ENCODE measurements at regions not wholly inside any gene's neighbourhood (a gene's known extent, or its start where the extent isn't known, plus 50 kb on each side); places are given as distances from the start of the nearest gene placed in this dataset.
A peak's percentile ranks its signal among the peaks of the same experiment; 100 is the strongest.

DNA sequence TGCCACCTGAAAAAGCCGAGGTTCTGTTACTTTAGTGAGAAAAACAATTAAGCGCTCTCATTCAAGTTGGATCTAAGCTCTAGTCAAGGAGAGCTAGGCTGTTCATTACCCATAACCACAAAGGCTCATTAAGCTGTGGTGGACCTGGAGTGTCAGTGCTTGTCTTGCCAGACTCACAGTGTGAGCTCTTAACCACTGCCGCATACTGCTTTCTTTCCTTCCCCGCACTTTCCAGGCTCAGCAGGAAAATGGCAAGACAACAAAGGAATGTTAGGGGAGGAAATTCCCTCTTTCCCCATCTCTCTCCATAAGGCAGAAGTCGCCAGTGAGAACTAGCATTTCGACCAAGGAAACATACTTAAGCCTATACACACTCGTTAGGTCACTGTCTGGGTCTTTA lies 467.3 kb downstream of the ENC1 start:
- Mint-ChIP-seq H3K4me1 (ENCODE audit: unreplicated experiment) (peaks cover 14% of the 10 kb centered on the region), H3K4me3 (ENCODE audit: unreplicated experiment) (no peak overlapping the region), H3K36me3 (ENCODE audit: low read depth, unreplicated experiment) (peaks cover 3% of the 10 kb centered on the region), H3K27me3 (ENCODE audit: unreplicated experiment) (no peaks in the 10 kb centered on the region), H3K9me3 (ENCODE audit: unreplicated experiment) (no peaks in the 10 kb centered on the region), H3K27ac (ENCODE audit: unreplicated experiment) (no peak overlapping the region)
- no peak for DNase-seq (ENCODE audit: low spot score)
- no peak for TF ChIP-seq CTCF (IDR thresholded peaks at IDR 0.05; ENCODE audit: unreplicated experiment)

DNA sequence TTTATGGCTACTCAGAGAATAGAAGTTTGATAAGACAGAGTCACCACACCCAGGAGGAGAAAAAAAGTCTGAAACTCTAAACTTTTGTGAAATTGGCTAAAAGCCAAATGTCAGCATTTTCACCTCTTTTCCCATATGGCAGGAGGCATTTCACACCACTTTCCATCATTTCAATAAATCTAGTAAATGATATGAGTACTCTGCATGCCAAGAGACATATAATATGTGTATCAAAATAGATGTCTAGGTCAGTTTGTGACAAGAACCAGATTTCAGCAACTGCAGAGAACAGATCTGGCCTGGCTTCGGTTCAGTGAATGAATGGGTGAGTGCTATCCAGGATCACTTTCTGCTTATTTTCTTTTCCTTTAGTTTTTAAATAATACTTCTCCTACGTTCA lies 470.8 kb downstream of the ENC1 start:
- Mint-ChIP-seq H3K36me3 (ENCODE audit: low read depth, unreplicated experiment) (peaks cover 3% of the 10 kb centered on the region), H3K27me3 (ENCODE audit: unreplicated experiment) (no peaks in the 10 kb centered on the region), H3K9me3 (ENCODE audit: unreplicated experiment) (no peaks in the 10 kb centered on the region), H3K4me3 (ENCODE audit: unreplicated experiment) (no peak overlapping the region), H3K27ac (ENCODE audit: unreplicated experiment) (no peak overlapping the region), H3K4me1 (ENCODE audit: unreplicated experiment) (peaks cover 23% of the 10 kb centered on the region)
- no peak for TF ChIP-seq CTCF (IDR thresholded peaks at IDR 0.05; ENCODE audit: unreplicated experiment)
- DNase-seq (ENCODE audit: low spot score) = no peak

DNA sequence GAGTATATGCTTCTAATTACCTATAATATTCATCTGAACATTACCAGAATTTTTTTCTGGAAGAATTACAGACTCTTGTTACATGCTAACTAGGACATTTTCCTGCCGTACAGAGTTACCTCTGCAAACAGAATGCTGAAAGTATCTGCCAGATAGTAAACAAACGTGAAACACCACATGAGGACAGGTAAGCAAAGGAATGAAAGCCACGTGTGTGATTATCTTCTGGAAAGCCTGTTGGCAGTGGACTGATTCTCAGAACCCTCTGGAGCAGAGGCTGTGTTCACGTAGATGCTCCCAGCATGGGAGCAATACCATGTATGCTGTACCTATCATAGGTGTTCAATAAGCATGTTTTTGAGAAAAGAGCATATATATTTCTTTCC lies 472.6 kb downstream of the ENC1 start:
- H3K27ac Mint-ChIP-seq (ENCODE audit: unreplicated experiment) = no peak overlapping the region
- H3K9me3 Mint-ChIP-seq (ENCODE audit: unreplicated experiment) = no peaks in the 10 kb centered on the region
- TF ChIP-seq CTCF (IDR thresholded peaks at IDR 0.05; ENCODE audit: unreplicated experiment) = no peak
- peaks cover 23% of the 10 kb centered on the region for H3K4me1 Mint-ChIP-seq (ENCODE audit: unreplicated experiment)
- H3K27me3 Mint-ChIP-seq (ENCODE audit: unreplicated experiment) = no peaks in the 10 kb centered on the region
- DNase-seq (ENCODE audit: low spot score) = no peak
- peaks cover 3% of the 10 kb centered on the region for H3K36me3 Mint-ChIP-seq (ENCODE audit: low read depth, unreplicated experiment)
- H3K4me3 Mint-ChIP-seq (ENCODE audit: unreplicated experiment) = no peak overlapping the region

GRCh38 chr5:74167206-74167929 lies 473.2 kb downstream of the ENC1 start:
- H3K27me3 Mint-ChIP-seq (ENCODE audit: unreplicated experiment) = no peaks in the 10 kb centered on the region
- peaks cover 3% of the 10 kb centered on the region for H3K36me3 Mint-ChIP-seq (ENCODE audit: low read depth, unreplicated experiment)
- H3K4me1 Mint-ChIP-seq (ENCODE audit: unreplicated experiment) = peaks cover 19% of the 10 kb centered on the region
- no peak overlapping the region for H3K27ac Mint-ChIP-seq (ENCODE audit: unreplicated experiment)
- DNase-seq (ENCODE audit: low spot score) = no peak
- no peak overlapping the region for H3K4me3 Mint-ChIP-seq (ENCODE audit: unreplicated experiment)
- TF ChIP-seq CTCF (IDR thresholded peaks at IDR 0.05; ENCODE audit: unreplicated experiment) = no peak
- H3K9me3 Mint-ChIP-seq (ENCODE audit: unreplicated experiment) = no peaks in the 10 kb centered on the region

GRCh38 chr5:74166064-74166463 lies 474.5 kb downstream of the ENC1 start:
- Mint-ChIP-seq H3K4me3 (ENCODE audit: unreplicated experiment) (no peak overlapping the region), H3K36me3 (ENCODE audit: low read depth, unreplicated experiment) (peaks cover 3% of the 10 kb centered on the region), H3K27ac (ENCODE audit: unreplicated experiment) (peak overlapping the region; percentile 49), H3K9me3 (ENCODE audit: unreplicated experiment) (no peaks in the 10 kb centered on the region), H3K27me3 (ENCODE audit: unreplicated experiment) (no peaks in the 10 kb centered on the region), H3K4me1 (ENCODE audit: unreplicated experiment) (peaks cover 19% of the 10 kb centered on the region)
- no peak for TF ChIP-seq CTCF (IDR thresholded peaks at IDR 0.05; ENCODE audit: unreplicated experiment)
- no peak for DNase-seq (ENCODE audit: low spot score)

All from endothelial cell (in vitro differentiated cells).